Calu3 (cell line): ENCODE measurements at regions not wholly inside any gene's neighbourhood (a gene's known extent, or its start where the extent isn't known, plus 50 kb on each side); places are given as distances from the start of the nearest gene placed in this dataset.
A peak's percentile ranks its signal among the peaks of the same experiment; 100 is the strongest.
"Not testable (repeated sequence)": the region's sequence is repeated elsewhere in the genome, so short reads cannot be mapped to it uniquely, and the experiment has no call there.

ENCODE experiments used
- BruUV-seq: library from RNA; stranded (reverse); fragments of 400-500 nt; replicated peaks from 2 replicates; lab custom pipeline; 2021; lab: Mats Ljungman, UMichigan
- CTCF ChIA-PET: fragments of 300-600 bp; sonication (Branson Sonifier 250); formaldehyde crosslinking; loops from one replicate; lab custom pipeline; 2022; ENCODE audit warnings: antibody characterized with exemption; lab: Charles Lee
- DNase-seq: peaks from one replicate; pipeline ENCODE4 v3.0.0; 2022
- H3K27ac Mint-ChIP-seq: one replicate; pipeline ENCODE4 v1.8.0; 2022; ENCODE audit warnings: mixed read lengths; ENCODE audit not compliant: unreplicated experiment
- H3K27me3 Mint-ChIP-seq: one replicate; pipeline ENCODE4 v1.8.0; 2022; ENCODE audit warnings: mixed read lengths; ENCODE audit not compliant: unreplicated experiment
- H3K36me3 Mint-ChIP-seq: one replicate; pipeline ENCODE4 v1.8.0; 2022; ENCODE audit warnings: mild to moderate bottlenecking, moderate library complexity, mixed read lengths; ENCODE audit not compliant: insufficient read depth, unreplicated experiment
- H3K4me1 Mint-ChIP-seq: one replicate; pipeline ENCODE4 v1.8.0; 2022; ENCODE audit warnings: mild to moderate bottlenecking, low read depth, mixed read lengths; ENCODE audit not compliant: unreplicated experiment
- H3K4me3 Mint-ChIP-seq: one replicate; pipeline ENCODE4 v1.8.0; 2022; ENCODE audit warnings: mild to moderate bottlenecking, low read depth, moderate library complexity, mixed read lengths; ENCODE audit not compliant: unreplicated experiment
- H3K9me3 Mint-ChIP-seq: one replicate; pipeline ENCODE4 v1.8.0; 2022; ENCODE audit warnings: low read depth, mixed read lengths; ENCODE audit not compliant: unreplicated experiment
- CTCF ChIP-seq: fragments of 200-600 bp; IDR thresholded peaks from one replicate; pipeline ENCODE4 v1.8.0; 2022; ENCODE audit warnings: antibody characterized with exemption; ENCODE audit not compliant: unreplicated experiment
- intact Hi-C: fragments of 100-400 bp; cut with micrococcal nuclease; formaldehyde crosslinking; loops from one replicate; pipeline ENCODE4 v1.10.0; 2022; ENCODE audit not compliant: unreplicated experiment

- CTCF ChIA-PET = no interaction called here
- Mint-ChIP-seq H3K27ac (no peak overlapping the region), H3K36me3 (no peaks in the 10 kb centered on the region), H3K4me3 (no peak overlapping the region), H3K27me3 (peaks cover 57% of the 10 kb centered on the region), H3K9me3 (peaks cover 4% of the 10 kb centered on the region), H3K4me1 (no peaks in the 10 kb centered on the region)
- no peak for TF ChIP-seq CTCF
- DNase-seq = no peak
- BruUV-seq = no TSS peak
- intact Hi-C loops = no loop called here
Measured at GRCh38 chr7:45328403-45328981, 170.9 kb downstream of the RAMP3 start.

- CTCF ChIA-PET = no interaction called here
- H3K4me1 Mint-ChIP-seq = no peaks in the 10 kb centered on the region
- BruUV-seq = no TSS peak
- H3K27ac Mint-ChIP-seq = no peak overlapping the region
- H3K27me3 Mint-ChIP-seq = peaks cover 81% of the 10 kb centered on the region
- no peak overlapping the region for H3K4me3 Mint-ChIP-seq
- no peak for TF ChIP-seq CTCF
- peaks cover 9% of the 10 kb centered on the region for H3K9me3 Mint-ChIP-seq
- H3K36me3 Mint-ChIP-seq = no peaks in the 10 kb centered on the region
- no peak for DNase-seq
- intact Hi-C loops = no loop called here
Measured at GRCh38 chr7:45331563-45331962, 174.0 kb downstream of the RAMP3 start.

GRCh38 chr7:45335024-45335423 is 177.4 kb downstream of the RAMP3 start:
- H3K4me3 Mint-ChIP-seq, H3K27ac Mint-ChIP-seq, H3K9me3 Mint-ChIP-seq, DNase-seq, CTCF ChIA-PET, BruUV-seq, H3K36me3 Mint-ChIP-seq, H3K4me1 Mint-ChIP-seq, intact Hi-C loops: not testable (repeated sequence)
- peaks cover 60% of the 10 kb centered on the region for H3K27me3 Mint-ChIP-seq

- Mint-ChIP-seq H3K27ac (no peak overlapping the region), H3K27me3 (peaks cover 39% of the 10 kb centered on the region), H3K4me1 (no peaks in the 10 kb centered on the region), H3K9me3 (no peaks in the 10 kb centered on the region), H3K4me3 (peak overlapping the region; percentile 16), H3K36me3 (no peaks in the 10 kb centered on the region)
- TF ChIP-seq CTCF = no peak
- CTCF ChIA-PET = no interaction called here
- intact Hi-C loops = no loop called here
- no peak for DNase-seq
- no TSS peak for BruUV-seq
Measured at GRCh38 chr7:45342236-45342635, 184.6 kb downstream of the RAMP3 start.

GRCh38 chr7:45343746-45344145 is 186.2 kb downstream of the RAMP3 start:
- Mint-ChIP-seq H3K27ac (no peak overlapping the region), H3K9me3 (no peaks in the 10 kb centered on the region), H3K36me3 (no peaks in the 10 kb centered on the region), H3K4me1 (no peaks in the 10 kb centered on the region), H3K4me3 (no peak overlapping the region), H3K27me3 (peaks cover 50% of the 10 kb centered on the region)
- TF ChIP-seq CTCF = no peak
- intact Hi-C loops = no loop called here
- no TSS peak for BruUV-seq
- CTCF ChIA-PET = interaction anchor here (1.1 kb wide), 1 partner anchor 83 kb away, joined by 3 read pairs; no protein-coding TSS in a partner anchor
- no peak for DNase-seq
